ENCODE measurements at regions not wholly inside any gene's neighbourhood (a gene's known extent, or its start where the extent isn't known, plus 50 kb on each side); places are given as distances from the start of the nearest gene placed in this dataset.

DNA sequence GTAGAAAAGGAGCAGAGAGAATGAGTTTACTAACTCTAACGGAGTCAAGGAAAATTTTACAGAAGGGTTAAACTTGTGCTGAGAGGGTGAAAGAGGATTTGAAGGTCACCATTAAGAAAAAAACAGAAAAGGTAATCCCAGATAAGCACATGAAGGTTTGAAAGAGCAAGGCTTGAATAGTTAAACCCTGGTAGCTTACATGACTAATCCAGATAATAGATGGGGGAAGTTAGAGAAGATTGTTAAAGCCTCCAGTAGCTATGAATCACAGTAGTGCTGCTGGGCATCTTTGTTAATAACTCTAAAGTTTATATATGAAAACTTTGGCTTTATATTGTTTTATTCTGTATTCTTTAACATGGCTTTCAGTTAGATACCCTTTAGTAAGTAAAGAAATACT, 354.5 kb upstream of the FTMT start:
- TF ChIP-seq, protein P1, sequence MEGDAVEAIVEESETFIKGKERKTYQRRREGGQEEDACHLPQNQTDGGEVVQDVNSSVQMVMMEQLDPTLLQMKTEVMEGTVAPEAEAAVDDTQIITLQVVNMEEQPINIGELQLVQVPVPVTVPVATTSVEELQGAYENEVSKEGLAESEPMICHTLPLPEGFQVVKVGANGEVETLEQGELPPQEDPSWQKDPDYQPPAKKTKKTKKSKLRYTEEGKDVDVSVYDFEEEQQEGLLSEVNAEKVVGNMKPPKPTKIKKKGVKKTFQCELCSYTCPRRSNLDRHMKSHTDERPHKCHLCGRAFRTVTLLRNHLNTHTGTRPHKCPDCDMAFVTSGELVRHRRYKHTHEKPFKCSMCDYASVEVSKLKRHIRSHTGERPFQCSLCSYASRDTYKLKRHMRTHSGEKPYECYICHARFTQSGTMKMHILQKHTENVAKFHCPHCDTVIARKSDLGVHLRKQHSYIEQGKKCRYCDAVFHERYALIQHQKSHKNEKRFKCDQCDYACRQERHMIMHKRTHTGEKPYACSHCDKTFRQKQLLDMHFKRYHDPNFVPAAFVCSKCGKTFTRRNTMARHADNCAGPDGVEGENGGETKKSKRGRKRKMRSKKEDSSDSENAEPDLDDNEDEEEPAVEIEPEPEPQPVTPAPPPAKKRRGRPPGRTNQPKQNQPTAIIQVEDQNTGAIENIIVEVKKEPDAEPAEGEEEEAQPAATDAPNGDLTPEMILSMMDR (conservative IDR thresholded peaks at IDR 0.05): no peak
- TF ChIP-seq ZFX (IDR thresholded peaks at IDR 0.05): no peak

Measured in C4-2B (cell line).